Osteocyte (in vitro differentiated cells): ENCODE measurements at regions not wholly inside any gene's neighbourhood (a gene's known extent, or its start where the extent isn't known, plus 50 kb on each side); places are given as distances from the start of the nearest gene placed in this dataset.
"Not testable (repeated sequence)": the region's sequence is repeated elsewhere in the genome, so short reads cannot be mapped to it uniquely, and the experiment has no call there.

Source experiments
- DNase-seq: peaks from one replicate; pipeline ENCODE4 v3.0.0; 2021; ENCODE audit warnings: mixed read lengths; ENCODE audit not compliant: unreplicated experiment; ENCODE audit errors: extremely low spot score
- H3K27ac Mint-ChIP-seq: one replicate; pipeline ENCODE4 v1.8.0; 2021; ENCODE audit warnings: mild to moderate bottlenecking, mixed read lengths; ENCODE audit not compliant: unreplicated experiment
- H3K27me3 Mint-ChIP-seq: one replicate; pipeline ENCODE4 v1.8.0; 2021; ENCODE audit warnings: mixed read lengths; ENCODE audit not compliant: unreplicated experiment
- H3K36me3 Mint-ChIP-seq: one replicate; pipeline ENCODE4 v1.8.0; 2021; ENCODE audit warnings: mixed read lengths; ENCODE audit not compliant: unreplicated experiment
- H3K4me1 Mint-ChIP-seq: one replicate; pipeline ENCODE4 v1.8.0; 2021; ENCODE audit warnings: mixed read lengths; ENCODE audit not compliant: unreplicated experiment
- H3K4me3 Mint-ChIP-seq: one replicate; pipeline ENCODE4 v1.8.0; 2021; ENCODE audit warnings: mild to moderate bottlenecking, moderate library complexity, mixed read lengths; ENCODE audit not compliant: unreplicated experiment
- H3K9me3 Mint-ChIP-seq: one replicate; pipeline ENCODE4 v1.8.0; 2021; ENCODE audit warnings: mixed read lengths; ENCODE audit not compliant: unreplicated experiment
- TF ChIP-seq, protein P1 (sequence below): fragments of 200-600 bp; sonication (generic); IDR thresholded peaks from 2 replicates; pipeline ENCODE4 v1.5.0; 2021; ENCODE audit warnings: antibody characterized with exemption, mild to moderate bottlenecking, moderate library complexity

- H3K4me3 Mint-ChIP-seq, H3K36me3 Mint-ChIP-seq, H3K27me3 Mint-ChIP-seq, H3K4me1 Mint-ChIP-seq, H3K27ac Mint-ChIP-seq, DNase-seq: not testable (repeated sequence)
- H3K9me3 Mint-ChIP-seq, result peaks cover 16% of the 10 kb centered on the region
These were observed 190.7 kb upstream of the VIPR2 start for GRCh38 chr7:159335181-159335926.

- H3K4me1 Mint-ChIP-seq, H3K4me3 Mint-ChIP-seq, H3K27ac Mint-ChIP-seq, H3K36me3 Mint-ChIP-seq, H3K27me3 Mint-ChIP-seq, DNase-seq: not testable (repeated sequence)
- peaks cover 22% of the 10 kb centered on the region for H3K9me3 Mint-ChIP-seq
These were observed 188.3 kb upstream of the VIPR2 start for GRCh38 chr7:159332854-159333479.

DNA sequence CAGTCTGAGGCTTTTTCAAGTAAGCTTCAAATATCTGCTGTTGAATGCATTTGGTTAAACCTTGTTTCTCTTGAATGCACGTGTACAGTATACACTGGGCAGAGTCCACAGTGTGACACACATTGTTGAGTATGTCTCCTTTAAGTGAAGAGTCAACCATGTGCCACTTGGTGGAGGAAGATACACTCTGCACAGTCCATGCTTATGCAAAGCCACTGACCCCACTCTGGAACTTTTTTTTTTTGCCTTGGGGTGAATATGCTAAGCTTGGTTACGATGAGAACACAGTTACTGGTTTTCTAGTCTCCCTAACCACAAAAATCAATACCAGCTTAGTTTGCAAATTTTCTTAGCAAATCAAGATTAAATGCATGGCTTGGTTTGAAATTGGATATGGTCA lies 186.8 kb upstream of the VIPR2 start:
- Mint-ChIP-seq H3K27me3 (no peaks in the 10 kb centered on the region), H3K27ac (no peak overlapping the region), H3K9me3 (peaks cover 31% of the 10 kb centered on the region), H3K4me1 (no peaks in the 10 kb centered on the region), H3K4me3 (no peak overlapping the region), H3K36me3 (no peaks in the 10 kb centered on the region)
- DNase-seq, result no peak
- TF ChIP-seq, protein P1, sequence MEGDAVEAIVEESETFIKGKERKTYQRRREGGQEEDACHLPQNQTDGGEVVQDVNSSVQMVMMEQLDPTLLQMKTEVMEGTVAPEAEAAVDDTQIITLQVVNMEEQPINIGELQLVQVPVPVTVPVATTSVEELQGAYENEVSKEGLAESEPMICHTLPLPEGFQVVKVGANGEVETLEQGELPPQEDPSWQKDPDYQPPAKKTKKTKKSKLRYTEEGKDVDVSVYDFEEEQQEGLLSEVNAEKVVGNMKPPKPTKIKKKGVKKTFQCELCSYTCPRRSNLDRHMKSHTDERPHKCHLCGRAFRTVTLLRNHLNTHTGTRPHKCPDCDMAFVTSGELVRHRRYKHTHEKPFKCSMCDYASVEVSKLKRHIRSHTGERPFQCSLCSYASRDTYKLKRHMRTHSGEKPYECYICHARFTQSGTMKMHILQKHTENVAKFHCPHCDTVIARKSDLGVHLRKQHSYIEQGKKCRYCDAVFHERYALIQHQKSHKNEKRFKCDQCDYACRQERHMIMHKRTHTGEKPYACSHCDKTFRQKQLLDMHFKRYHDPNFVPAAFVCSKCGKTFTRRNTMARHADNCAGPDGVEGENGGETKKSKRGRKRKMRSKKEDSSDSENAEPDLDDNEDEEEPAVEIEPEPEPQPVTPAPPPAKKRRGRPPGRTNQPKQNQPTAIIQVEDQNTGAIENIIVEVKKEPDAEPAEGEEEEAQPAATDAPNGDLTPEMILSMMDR, result no peak

GRCh38 chr7:159329818-159330378 lies 185.2 kb upstream of the VIPR2 start:
- Mint-ChIP-seq H3K27ac (no peak overlapping the region), H3K36me3 (no peaks in the 10 kb centered on the region), H3K4me3 (no peak overlapping the region), H3K4me1 (no peaks in the 10 kb centered on the region), H3K9me3 (peaks cover 39% of the 10 kb centered on the region), H3K27me3 (no peaks in the 10 kb centered on the region)
- DNase-seq, result no peak
- TF ChIP-seq, protein P1, result no peak

GRCh38 chr7:159328096-159328495 lies 183.4 kb upstream of the VIPR2 start:
- Mint-ChIP-seq H3K27me3 (no peaks in the 10 kb centered on the region), H3K4me1 (no peaks in the 10 kb centered on the region), H3K4me3 (no peak overlapping the region), H3K27ac (no peak overlapping the region), H3K9me3 (peaks cover 43% of the 10 kb centered on the region), H3K36me3 (no peaks in the 10 kb centered on the region)
- no peak for DNase-seq
- TF ChIP-seq, protein P1, result no peak

- H3K4me1 Mint-ChIP-seq, result no peaks in the 10 kb centered on the region
- no peak overlapping the region for H3K4me3 Mint-ChIP-seq
- TF ChIP-seq, protein P1, result no peak
- no peak for DNase-seq
- H3K27me3 Mint-ChIP-seq, result no peaks in the 10 kb centered on the region
- no peak overlapping the region for H3K27ac Mint-ChIP-seq
- no peaks in the 10 kb centered on the region for H3K36me3 Mint-ChIP-seq
- H3K9me3 Mint-ChIP-seq, result peaks cover 47% of the 10 kb centered on the region
These were observed 178.7 kb upstream of the VIPR2 start for GRCh38 chr7:159323359-159323758.
